Fibroblast of the aortic adventitia (primary cell): ENCODE measurements at regions not wholly inside any gene's neighbourhood (a gene's known extent, or its start where the extent isn't known, plus 50 kb on each side); places are given as distances from the start of the nearest gene placed in this dataset.

ENCODE experiments used
- DNase-seq: peaks from one replicate; pipeline ENCODE4 v3.0.0-alpha.2; 2010; ENCODE audit warnings: low read depth
- H3K4me3 ChIP-seq: 2 replicates; pipeline ENCODE4 v1.5.1; 2011; ENCODE audit warnings: low read depth, mild to moderate bottlenecking, control low read depth, low read length, moderate library complexity
- CTCF ChIP-seq: IDR thresholded peaks from 2 replicates; pipeline ENCODE4 v1.5.1; 2011; ENCODE audit warnings: mild to moderate bottlenecking, low read length, control low read depth, inconsistent platforms; ENCODE audit not compliant: insufficient read depth

GRCh38 chr3:117356091-117356705 is 646.6 kb downstream of the TUSC7 start:
- no peak for TF ChIP-seq CTCF
- no peak overlapping the region for H3K4me3 ChIP-seq
- no peak for DNase-seq

DNA sequence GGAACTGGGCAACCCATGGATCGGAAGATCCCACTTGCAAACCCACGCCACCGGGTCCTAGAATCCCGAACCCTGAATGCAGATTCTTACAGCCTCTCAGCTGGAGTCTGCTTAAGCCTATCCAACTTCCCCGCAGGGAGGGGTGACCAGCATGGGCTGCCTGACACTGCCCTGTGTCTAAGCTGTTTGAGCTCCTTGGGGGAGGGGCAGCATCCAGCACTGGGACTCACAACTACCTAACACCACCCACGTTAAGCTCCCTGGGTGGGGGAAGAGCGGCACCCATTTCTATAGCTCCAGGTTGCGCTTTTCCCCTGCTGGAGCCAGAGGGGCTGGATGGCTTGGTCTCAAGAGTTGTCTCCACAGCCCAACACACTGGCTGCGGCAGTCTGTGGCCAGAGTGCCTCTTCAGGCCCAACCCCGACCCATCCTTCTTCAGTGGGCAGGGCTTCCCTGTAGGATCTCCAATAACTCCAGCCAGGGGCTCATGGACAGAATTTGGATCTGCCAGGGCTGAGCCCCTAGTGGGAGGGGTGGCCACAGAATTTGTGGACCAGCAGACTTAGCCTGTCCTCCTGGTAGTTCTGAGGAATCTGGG is 649.2 kb downstream of the TUSC7 start:
- no peak for DNase-seq
- no peak for TF ChIP-seq CTCF
- H3K4me3 ChIP-seq: no peak overlapping the region

DNA sequence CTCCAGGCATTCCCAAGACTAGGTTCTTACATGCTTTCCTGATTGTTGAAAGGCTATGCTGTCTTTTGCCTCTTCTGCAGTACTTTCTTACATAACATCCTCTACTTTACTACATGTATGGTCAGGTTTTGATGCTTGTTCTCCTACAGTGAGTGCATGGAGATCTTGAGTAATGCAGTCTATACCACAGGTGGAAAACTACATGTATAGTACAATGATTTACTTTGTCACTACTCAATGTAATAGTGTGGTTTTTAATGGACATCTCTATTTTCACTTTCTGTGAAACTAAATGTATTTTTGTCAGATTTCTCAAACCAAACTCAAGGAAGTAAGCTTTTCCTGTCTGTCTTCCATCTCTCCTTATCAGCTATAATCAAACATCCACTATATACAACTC is 657.0 kb downstream of the TUSC7 start:
- DNase-seq: no peak
- no peak overlapping the region for H3K4me3 ChIP-seq
- no peak for TF ChIP-seq CTCF

GRCh38 chr3:117367861-117368260 is 658.3 kb downstream of the TUSC7 start:
- DNase-seq: peak; percentile 0
- TF ChIP-seq CTCF: no peak
- no peak overlapping the region for H3K4me3 ChIP-seq

- no peak for TF ChIP-seq CTCF
- DNase-seq: no peak
- H3K4me3 ChIP-seq: no peak overlapping the region
These were observed 671.1 kb downstream of the TUSC7 start for GRCh38 chr3:117380631-117381030.

GRCh38 chr3:117393119-117393518 is 683.5 kb downstream of the TUSC7 start:
- no peak for TF ChIP-seq CTCF
- peak; percentile 68 for DNase-seq
- H3K4me3 ChIP-seq: no peak overlapping the region
